ENCODE measurements at regions not wholly inside any gene's neighbourhood (a gene's known extent, or its start where the extent isn't known, plus 50 kb on each side); places are given as distances from the start of the nearest gene placed in this dataset.
"Not testable (repeated sequence)": the region's sequence is repeated elsewhere in the genome, so short reads cannot be mapped to it uniquely, and the experiment has no call there.

DNA sequence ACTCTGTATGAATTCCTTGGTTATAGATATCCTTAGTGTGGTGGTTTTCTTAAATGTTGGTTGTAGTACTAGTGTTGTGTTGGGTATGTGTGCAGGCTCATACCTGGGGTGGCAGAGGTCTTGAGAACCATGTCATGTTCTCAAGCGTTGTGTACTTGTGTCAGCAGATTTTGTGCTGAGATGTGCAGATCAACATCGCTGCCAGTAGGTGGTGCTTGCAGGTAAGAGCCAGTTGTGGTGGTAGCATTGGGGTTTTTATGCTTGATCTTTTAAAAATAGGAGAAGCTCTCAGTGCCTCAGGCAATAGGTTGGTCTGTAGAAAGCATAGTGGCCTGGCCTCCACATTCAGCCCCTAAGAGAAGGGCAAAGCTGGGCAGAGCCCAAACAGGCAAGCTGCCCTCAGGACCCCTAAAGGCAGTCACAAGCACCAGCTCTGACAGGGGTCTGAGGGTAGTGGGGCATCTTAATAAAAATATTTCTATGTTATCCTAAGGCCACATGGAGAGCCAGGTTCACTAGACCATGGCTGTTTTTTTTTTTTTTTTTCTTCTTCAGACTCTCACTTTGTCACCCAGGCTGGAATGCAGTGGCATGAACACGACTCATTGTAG lies 164.0 kb downstream of the IL20RB start:
- DNase-seq = peak in 1 of 2 donors; percentile 2

DNA sequence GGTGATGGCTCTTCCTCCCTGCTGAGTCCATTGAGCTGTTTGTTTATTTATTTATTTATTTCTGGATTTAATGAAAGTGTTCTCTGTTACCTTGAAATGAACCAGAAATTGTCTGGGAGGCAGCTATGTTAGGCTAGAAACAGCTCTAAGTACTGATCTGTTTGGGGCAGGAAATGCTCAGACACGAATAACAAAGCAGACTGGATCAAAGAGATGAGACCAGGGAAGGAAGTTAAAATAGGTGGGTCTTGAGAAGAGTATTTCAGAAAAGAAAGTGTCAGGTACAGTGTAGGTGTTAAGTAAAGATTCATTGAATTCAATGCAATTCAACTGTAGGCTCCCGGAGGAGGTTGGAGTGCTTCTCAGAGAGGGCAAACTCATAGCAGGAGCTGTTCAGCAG lies 173.3 kb downstream of the IL20RB start:
- DNase-seq = no peak

- DNase-seq = no peak
Observed at GRCh38 chr3:137134431-137134830, 176.6 kb downstream of the IL20RB start.

DNA sequence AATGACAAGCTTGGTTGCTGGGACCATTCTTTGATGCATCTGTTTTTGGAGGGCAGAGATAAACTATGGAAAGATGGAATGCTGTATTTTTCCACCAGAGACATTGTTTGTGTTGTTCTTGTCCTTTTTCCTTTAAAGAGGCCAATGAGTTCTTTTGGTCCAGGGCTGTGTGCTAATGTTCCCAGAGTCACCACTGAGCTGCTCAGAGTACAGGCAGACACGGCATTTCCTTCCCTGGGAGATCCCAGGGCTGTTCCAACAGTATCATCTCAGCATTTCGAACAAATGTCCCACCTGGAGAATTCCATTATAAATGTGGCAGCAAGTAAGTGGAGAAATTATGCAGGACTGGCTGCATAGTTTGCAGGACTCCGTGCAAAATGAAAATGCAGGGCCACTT lies 190.6 kb downstream of the IL20RB start:
- no peak for DNase-seq

- no peak for DNase-seq
Observed at GRCh38 chr3:137148917-137149316, 191.1 kb downstream of the IL20RB start.

- no peak for DNase-seq
Observed at GRCh38 chr3:137150825-137151224, 193.0 kb downstream of the IL20RB start.

DNA sequence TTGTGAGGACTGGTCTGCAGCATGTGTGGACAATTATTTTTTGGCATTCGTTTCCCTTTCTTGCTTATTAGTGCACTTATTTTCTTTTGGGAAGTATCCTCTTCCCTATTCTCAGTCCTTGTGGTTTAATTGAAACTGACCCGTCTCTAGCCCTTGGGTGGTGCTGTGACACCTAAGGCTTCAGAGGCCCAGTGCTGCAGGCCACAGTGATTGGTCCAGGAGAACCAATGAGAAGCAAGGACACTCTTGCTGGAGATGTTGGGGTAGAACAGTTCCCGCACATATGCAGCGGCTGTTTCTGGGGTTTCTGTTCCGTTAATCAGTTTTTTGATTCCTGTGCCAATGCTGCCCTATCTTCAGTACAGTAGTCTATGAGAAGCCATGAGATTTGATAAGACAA lies 195.3 kb downstream of the IL20RB start:
- DNase-seq = not testable (repeated sequence)

DNA sequence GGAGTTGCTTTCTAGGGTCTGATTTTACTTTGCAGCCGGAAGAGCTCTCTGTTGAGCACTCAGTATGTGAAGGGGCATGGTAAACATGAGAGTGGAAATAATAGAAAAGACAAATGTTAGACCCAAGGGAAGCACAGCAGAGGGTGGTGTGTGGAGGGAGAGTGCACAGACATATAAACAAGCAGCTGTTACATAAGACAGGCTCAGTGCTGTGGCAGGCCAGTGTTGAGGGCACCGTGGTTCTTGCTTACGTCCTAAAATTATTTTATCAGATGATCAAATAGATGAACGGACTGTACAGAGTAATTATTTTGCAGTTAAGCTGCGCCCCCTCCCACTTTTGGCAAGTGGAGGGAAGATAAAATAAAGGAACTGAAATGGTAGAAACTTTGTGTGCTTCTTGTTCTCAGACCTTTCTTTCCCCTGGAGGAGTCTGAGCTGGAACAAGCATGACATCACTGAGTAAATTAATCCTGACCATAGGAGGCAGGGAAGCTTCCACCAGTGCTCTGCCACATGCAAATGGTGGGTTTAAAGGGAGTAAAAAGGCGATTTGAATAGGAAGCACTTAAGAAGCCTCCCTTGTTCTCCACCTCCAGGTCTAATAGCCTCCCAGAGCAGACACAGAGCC lies 205.6 kb downstream of the IL20RB start:
- no peak for DNase-seq

GRCh38 chr3:137163958-137164357 lies 206.2 kb downstream of the IL20RB start:
- no peak for DNase-seq

DNA sequence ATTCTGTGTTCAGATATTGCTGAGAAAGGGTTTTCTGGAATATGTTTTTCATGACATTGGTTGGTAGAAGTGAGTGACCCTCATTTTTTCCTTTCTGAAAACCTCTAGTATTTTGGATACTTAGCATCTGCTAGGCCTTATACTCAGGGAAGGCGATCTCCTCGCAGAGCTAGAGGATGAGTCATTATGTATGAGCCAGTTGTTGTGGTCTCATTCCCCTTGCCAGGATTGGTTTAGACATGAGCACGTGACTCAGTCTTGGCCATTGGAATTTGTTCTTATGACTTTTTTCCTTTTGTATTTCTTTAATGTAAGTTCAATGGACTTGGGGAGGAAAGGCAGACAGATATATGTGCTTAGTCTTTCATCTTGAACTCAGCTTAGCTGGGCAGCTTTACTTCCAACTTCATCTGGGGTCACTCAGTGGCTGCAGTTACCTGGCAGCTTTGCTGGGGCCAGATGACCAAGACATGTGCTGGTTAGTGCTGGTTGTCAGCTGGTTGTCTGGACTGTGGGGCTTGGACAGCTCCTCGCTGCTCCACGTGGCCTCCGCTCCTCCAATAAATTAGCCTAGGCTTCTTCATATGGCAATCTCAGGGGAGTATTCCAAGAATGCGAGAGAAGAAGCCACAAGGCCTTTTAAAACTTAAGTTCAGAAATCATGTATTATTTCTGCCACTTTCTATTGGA lies 207.5 kb downstream of the IL20RB start:
- no peak for DNase-seq

DNA sequence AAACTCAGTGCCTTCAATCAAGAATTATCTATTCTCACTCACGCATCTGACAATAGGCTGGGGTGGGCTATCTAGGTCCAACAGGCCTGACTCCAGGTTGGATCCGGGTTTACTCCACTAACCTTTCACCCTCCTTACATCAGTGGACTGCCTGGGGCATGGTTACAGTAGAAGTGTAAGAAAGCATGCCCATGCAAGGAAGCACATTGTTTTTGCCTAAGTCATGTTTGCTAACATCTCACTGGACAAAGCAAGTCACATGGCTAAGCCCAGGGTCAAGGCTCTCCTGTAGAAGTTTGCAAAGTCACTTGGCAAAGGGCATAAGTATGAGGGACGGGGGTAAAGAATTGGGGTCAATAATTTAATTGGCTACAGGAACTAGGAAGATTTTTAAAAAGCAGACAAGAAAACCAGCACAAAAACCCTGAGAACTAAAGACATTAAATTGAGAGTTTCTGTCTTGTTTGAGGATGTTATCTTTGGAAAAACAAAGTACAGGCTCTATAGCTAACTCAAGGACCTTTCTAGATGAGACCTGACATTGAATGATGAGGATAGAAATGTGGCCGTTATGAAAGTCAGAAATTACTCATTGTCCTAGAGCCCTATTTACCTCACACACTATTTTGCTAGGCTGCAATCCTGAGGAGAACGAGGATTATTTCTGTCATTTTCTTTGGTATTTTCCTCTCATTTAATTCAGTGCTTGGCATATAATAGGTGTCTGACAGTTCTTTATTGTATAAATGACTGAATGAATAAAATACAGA lies 214.2 kb downstream of the IL20RB start:
- no peak for DNase-seq

- DNase-seq = no peak
Observed at GRCh38 chr3:137172728-137173127, 214.9 kb downstream of the IL20RB start.

GRCh38 chr3:137174514-137174913 lies 216.7 kb downstream of the IL20RB start:
- DNase-seq = no peak

DNA sequence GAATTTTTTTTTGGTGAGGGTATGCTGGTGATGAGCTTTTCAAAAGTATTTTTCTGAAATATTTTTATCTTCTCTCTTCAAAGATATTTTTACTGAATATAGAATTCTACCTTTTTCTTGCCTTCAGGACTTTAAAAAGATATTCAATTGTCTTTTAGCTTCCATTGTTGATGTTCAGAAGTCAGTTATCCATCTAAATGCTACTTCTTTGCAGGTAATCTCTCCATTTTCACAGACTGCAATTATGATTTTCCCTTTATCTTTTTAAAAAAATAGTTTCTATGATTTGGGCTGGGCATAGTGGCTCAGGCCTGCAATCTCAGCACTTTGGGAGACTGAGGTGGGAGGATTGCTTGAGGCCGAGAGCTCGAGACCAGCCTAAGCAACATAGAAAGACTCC lies 222.4 kb downstream of the IL20RB start:
- DNase-seq = no peak

GRCh38 chr3:137191133-137191923 lies 233.5 kb downstream of the IL20RB start:
- DNase-seq = no peak

GRCh38 chr3:137191951-137192350 lies 234.2 kb downstream of the IL20RB start:
- DNase-seq = no peak

DNA sequence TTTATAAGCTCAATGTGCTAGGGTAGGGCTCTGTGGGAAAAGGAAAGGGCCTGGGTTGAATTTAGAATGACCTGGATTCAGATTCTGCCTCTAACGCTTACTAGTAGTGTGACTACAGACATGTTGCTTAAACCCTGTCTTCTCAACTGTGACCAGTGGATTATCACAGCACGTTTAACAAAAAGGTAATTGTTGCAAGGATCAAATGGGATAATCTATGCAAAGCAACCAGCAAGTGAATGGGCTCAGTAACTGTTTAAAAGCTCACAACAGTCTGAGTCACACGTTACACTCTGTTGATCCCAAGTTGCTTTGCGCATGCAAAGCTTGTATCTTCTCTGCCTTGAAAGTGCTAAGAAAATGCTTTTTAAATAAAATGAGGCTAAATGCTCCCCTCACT lies 236.5 kb downstream of the IL20RB start:
- no peak for DNase-seq

DNA sequence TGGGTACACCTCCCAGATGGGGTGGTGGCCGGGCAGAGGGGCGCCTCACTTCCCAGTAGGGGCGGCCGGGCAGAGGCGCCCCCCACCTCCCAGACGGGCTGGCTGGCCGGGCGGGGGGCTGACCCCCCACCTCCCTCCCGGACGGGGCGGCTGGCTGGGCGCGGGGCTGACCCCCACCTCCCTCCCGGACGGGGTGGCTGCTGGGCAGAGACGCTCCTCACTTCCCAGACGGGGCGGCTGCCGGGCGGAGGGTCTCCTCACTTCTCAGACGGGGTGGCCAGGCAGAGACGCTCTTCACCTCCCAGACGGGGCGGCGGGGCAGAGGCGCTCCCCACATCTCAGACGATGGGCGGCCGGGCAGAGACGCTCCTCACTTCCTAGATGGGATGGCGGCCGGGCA lies 240.6 kb downstream of the IL20RB start:
- DNase-seq = not testable (repeated sequence)

DNA sequence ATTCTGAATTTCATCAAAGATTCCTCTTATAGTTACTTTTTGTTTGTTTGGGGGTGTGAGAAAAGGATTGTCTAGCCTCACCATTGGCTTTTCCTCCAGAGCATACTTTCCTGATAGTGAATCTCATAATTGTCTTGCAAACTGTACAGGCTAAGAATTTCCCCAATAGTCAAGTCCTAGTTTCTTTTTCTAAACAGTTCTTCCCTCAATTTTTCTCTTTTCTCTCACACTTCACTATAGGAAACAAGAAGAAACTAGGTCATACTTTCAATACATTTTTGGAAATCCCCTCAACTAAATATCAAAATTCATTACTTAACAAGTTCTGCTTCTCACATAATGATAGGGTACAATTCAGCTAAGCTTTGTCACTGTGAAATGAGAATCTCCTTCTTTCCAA lies 241.9 kb downstream of the IL20RB start:
- no peak for DNase-seq

DNA sequence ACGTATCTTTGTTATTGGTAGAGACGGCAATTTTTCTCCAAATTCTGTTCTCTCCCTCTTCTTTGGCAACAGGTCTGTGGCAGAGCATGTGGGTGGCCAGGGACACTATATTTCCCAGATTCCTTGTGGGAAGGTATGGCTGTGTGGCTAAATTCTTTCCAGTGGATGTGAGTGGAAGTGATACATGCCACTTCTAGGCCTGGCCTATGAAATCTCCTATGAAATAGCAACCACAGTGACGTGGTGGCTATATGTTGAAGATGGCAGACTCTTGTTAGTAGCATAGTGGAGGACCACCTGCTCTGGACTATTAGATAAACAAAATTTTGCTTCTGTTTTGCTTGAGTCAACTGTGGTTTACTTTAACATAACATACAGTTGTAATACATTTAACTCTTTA lies 243.3 kb downstream of the IL20RB start:
- no peak for DNase-seq

DNA sequence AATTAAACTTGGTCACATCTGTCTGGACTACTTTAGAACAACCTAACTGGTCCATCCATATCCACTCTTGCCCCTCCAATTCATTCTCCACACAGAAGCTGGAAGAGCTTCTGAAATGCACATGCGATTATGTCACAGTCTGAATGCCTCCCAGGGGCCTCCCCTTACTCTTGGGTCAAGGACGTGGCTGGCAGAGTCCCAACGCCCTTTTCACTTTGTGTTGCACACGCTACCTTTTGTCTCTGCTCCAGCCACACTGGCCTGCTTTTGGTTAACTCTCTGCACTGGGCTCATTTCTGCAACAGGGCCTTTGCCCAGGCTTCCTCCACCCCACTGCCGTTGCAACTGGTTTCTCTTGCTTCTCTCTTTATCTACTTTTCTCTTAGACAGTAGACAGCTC lies 245.2 kb downstream of the IL20RB start:
- no peak for DNase-seq

GRCh38 chr3:137204409-137204808 lies 246.6 kb downstream of the IL20RB start:
- no peak for DNase-seq
